ENCODE measurements at regions not wholly inside any gene's neighbourhood (a gene's known extent, or its start where the extent isn't known, plus 50 kb on each side); places are given as distances from the start of the nearest gene placed in this dataset.
A peak's percentile ranks its signal among the peaks of the same experiment; 100 is the strongest.

GRCh38 chr9:89812556-89813181, 207.9 kb downstream of the GADD45G start:
- H3K4me3 ChIP-seq: no peak overlapping the region
- no peaks in the 10 kb centered on the region for H3K27me3 ChIP-seq
- DNase-seq: no peak
- no peaks in the 10 kb centered on the region for H3K36me3 ChIP-seq
- no peaks in the 10 kb centered on the region for H3K9me3 ChIP-seq

- H3K27me3 ChIP-seq: no peaks in the 10 kb centered on the region
- no peaks in the 10 kb centered on the region for H3K36me3 ChIP-seq
- no peaks in the 10 kb centered on the region for H3K9me3 ChIP-seq
- DNase-seq: no peak
- no peak overlapping the region for H3K4me3 ChIP-seq
These were observed 208.7 kb downstream of the GADD45G start for GRCh38 chr9:89813482-89813881.

GRCh38 chr9:89814340-89815040, 209.7 kb downstream of the GADD45G start:
- H3K4me3 ChIP-seq: no peak overlapping the region
- no peaks in the 10 kb centered on the region for H3K27me3 ChIP-seq
- H3K36me3 ChIP-seq: no peaks in the 10 kb centered on the region
- no peaks in the 10 kb centered on the region for H3K9me3 ChIP-seq
- DNase-seq: no peak

GRCh38 chr9:89815061-89815902, 210.5 kb downstream of the GADD45G start:
- no peaks in the 10 kb centered on the region for H3K9me3 ChIP-seq
- no peak overlapping the region for H3K4me3 ChIP-seq
- H3K36me3 ChIP-seq: no peaks in the 10 kb centered on the region
- DNase-seq: no peak
- no peaks in the 10 kb centered on the region for H3K27me3 ChIP-seq

GRCh38 chr9:89815903-89816573, 211.2 kb downstream of the GADD45G start:
- Histone ChIP-seq H3K9me3 (no peaks in the 10 kb centered on the region), H3K27me3 (no peaks in the 10 kb centered on the region), H3K36me3 (no peaks in the 10 kb centered on the region), H3K4me3 (no peak overlapping the region)
- peak; percentile 10 for DNase-seq

- DNase-seq: no peak
These were observed 212.5 kb downstream of the GADD45G start for GRCh38 chr9:89817151-89817950.

GRCh38 chr9:89820337-89820736, 215.5 kb downstream of the GADD45G start:
- Histone ChIP-seq H3K36me3 (no peaks in the 10 kb centered on the region), H3K9me3 (no peaks in the 10 kb centered on the region), H3K4me3 (no peak overlapping the region), H3K27me3 (no peaks in the 10 kb centered on the region)
- no peak for DNase-seq

More at GRCh38 chr9:89817151-89817950, 212.5 kb downstream of the GADD45G start:
- H3K4me3 ChIP-seq: no peak overlapping the region
- H3K36me3 ChIP-seq: no peaks in the 10 kb centered on the region
- H3K9me3 ChIP-seq: no peaks in the 10 kb centered on the region
- no peaks in the 10 kb centered on the region for H3K27me3 ChIP-seq

- no peaks in the 10 kb centered on the region for H3K36me3 ChIP-seq
- H3K9me3 ChIP-seq: no peaks in the 10 kb centered on the region
- no peaks in the 10 kb centered on the region for H3K27me3 ChIP-seq
- DNase-seq: no peak
- H3K4me3 ChIP-seq: no peak overlapping the region
These were observed 216.3 kb downstream of the GADD45G start for GRCh38 chr9:89821081-89821480.

GRCh38 chr9:89822996-89823395, 218.2 kb downstream of the GADD45G start:
- no peaks in the 10 kb centered on the region for H3K36me3 ChIP-seq
- H3K27me3 ChIP-seq: no peaks in the 10 kb centered on the region
- DNase-seq: no peak
- no peaks in the 10 kb centered on the region for H3K9me3 ChIP-seq
- H3K4me3 ChIP-seq: no peak overlapping the region

- Histone ChIP-seq H3K4me3 (no peak overlapping the region), H3K9me3 (no peaks in the 10 kb centered on the region)
- no peak for DNase-seq
These were observed 220.9 kb downstream of the GADD45G start for GRCh38 chr9:89825669-89826068.

GRCh38 chr9:89826186-89826585, 221.4 kb downstream of the GADD45G start:
- DNase-seq: no peak
- Histone ChIP-seq H3K4me3 (no peak overlapping the region), H3K36me3 (no peaks in the 10 kb centered on the region), H3K27me3 (no peaks in the 10 kb centered on the region), H3K9me3 (no peaks in the 10 kb centered on the region)

More at GRCh38 chr9:89825669-89826068, 220.9 kb downstream of the GADD45G start:
- Histone ChIP-seq H3K36me3 (no peaks in the 10 kb centered on the region), H3K27me3 (no peaks in the 10 kb centered on the region)

GRCh38 chr9:89829346-89829745, 224.5 kb downstream of the GADD45G start:
- no peaks in the 10 kb centered on the region for H3K27me3 ChIP-seq
- H3K9me3 ChIP-seq: no peaks in the 10 kb centered on the region
- H3K4me3 ChIP-seq: no peak overlapping the region
- no peaks in the 10 kb centered on the region for H3K36me3 ChIP-seq
- DNase-seq: no peak

- Histone ChIP-seq H3K27me3 (no peaks in the 10 kb centered on the region), H3K9me3 (no peaks in the 10 kb centered on the region), H3K36me3 (no peaks in the 10 kb centered on the region), H3K4me3 (no peak overlapping the region)
- no peak for DNase-seq
These were observed 230.9 kb downstream of the GADD45G start for GRCh38 chr9:89835666-89836065.

GRCh38 chr9:89837162-89837933, 232.5 kb downstream of the GADD45G start:
- Histone ChIP-seq H3K36me3 (no peaks in the 10 kb centered on the region), H3K9me3 (no peaks in the 10 kb centered on the region), H3K4me3 (no peak overlapping the region), H3K27me3 (no peaks in the 10 kb centered on the region)
- DNase-seq: no peak

GRCh38 chr9:89837934-89838310, 233.1 kb downstream of the GADD45G start:
- H3K36me3 ChIP-seq: no peaks in the 10 kb centered on the region
- no peaks in the 10 kb centered on the region for H3K27me3 ChIP-seq
- no peak overlapping the region for H3K4me3 ChIP-seq
- no peaks in the 10 kb centered on the region for H3K9me3 ChIP-seq
- no peak for DNase-seq

GRCh38 chr9:89838621-89839020, 233.8 kb downstream of the GADD45G start:
- Histone ChIP-seq H3K9me3 (no peaks in the 10 kb centered on the region), H3K36me3 (no peaks in the 10 kb centered on the region), H3K27me3 (no peaks in the 10 kb centered on the region), H3K4me3 (no peak overlapping the region)
- DNase-seq: no peak
